ENCODE measurements at regions not wholly inside any gene's neighbourhood (a gene's known extent, or its start where the extent isn't known, plus 50 kb on each side); places are given as distances from the start of the nearest gene placed in this dataset.

- no peak for TF ChIP-seq CTCF (IDR thresholded peaks at IDR 0.05)
- no peak for TF ChIP-seq POLR2A (IDR thresholded peaks at IDR 0.05)
Observed at GRCh38 chr3:194225988-194226663, 90.2 kb downstream of the HES1 start.
